Activated T-cell treated with anti-CD3 and anti-CD28 coated beads for 1 hour (primary cell): ENCODE measurements at regions not wholly inside any gene's neighbourhood (a gene's known extent, or its start where the extent isn't known, plus 50 kb on each side); places are given as distances from the start of the nearest gene placed in this dataset.

Source experiments
- DNase-seq: peaks from one replicate; pipeline ENCODE4 v3.0.0-alpha.2; 2020; ENCODE audit warnings: low read depth

DNA sequence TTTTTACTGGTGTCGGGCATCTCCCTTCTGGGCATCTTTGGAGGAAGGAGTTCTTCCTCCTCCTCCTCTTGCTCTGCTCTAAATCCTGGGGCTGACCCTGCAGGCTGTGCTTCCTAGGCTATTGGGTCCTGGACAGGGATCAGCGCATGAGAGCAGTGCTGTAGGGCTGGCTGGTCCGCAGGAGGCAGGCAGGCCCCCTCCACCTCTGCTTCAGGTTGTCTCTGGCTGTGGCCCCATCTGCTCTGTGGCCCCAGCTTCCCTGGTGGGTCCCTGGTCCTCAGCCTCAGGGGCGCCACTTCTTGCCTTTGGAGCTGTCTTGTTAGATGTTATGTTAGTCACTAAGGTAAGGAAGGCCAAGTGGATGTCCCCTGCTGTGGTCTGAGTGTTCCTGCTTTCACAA lies 237.3 kb upstream of the PITRM1 start:
- DNase-seq: no peak

- no peak for DNase-seq
These were observed 236.2 kb upstream of the PITRM1 start for GRCh38 chr10:3408603-3409365.

GRCh38 chr10:3407208-3407607 lies 234.6 kb upstream of the PITRM1 start:
- DNase-seq: no peak

GRCh38 chr10:3406556-3406955 lies 234.0 kb upstream of the PITRM1 start:
- DNase-seq: no peak

DNA sequence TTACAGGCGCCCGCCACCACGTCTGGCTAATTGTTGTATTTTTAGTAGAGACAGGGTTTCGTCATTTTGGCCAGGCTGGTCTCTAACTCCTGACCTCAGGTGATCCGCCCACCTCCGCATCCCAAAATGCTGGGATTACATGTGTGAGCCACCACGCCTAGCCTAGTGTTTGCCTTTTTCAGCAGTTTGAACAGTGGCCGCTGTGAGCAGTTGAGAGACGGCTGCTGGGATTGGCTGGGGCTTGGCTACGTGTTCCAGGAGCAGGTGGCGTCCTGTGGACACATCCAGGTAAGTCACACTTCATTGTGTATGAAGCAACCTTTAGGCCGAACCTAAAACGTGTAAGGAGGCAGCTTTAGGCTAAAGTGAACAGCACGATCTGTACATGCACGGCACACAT lies 231.8 kb upstream of the PITRM1 start:
- no peak for DNase-seq

DNA sequence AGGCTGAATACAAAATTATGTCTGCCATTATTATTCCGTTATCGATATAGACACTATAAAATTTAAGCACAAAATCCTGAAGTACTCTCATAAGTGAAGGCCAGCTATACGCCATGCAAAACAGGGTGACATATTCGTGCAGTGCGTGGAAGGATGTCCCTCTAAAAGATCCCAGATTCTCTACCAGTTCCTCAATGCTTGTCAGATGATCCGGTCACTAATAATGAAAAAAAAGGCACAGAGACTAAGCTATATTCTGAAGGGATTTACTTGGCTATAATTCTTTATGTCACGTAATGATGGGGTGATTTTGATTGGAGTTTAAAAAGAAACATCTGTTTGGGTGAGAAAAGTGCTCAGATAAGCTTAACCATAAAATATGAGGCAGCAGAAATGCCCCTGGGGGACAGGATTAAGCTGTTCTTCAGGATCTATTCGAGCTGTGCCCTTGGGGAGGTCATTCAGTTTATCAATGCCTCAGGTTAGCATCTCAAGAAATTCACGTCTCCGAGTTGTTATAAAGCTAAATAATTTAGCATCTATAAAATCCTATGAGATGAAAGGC lies 229.7 kb upstream of the PITRM1 start:
- no peak for DNase-seq

DNA sequence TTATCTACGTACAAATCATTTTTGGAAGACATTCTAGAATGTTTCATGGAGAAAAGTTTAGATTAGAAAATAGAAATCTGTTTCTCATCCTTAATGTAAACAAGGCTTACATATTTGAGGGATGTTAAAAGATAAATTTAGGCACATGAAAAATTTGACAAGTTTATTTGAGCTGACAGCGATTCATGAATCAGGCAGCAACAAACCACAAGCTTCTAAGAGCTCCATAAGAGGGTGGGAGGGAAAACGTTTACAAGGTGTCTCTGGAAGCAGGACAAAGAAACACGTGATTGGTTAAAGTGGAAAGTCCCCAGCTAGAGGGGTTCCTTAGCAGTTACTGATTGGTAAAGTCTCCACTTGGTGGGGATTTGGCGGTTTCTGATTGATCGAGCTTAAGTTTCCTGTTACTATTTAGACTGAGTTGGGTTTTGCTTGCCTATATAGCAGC lies 228.9 kb upstream of the PITRM1 start:
- no peak for DNase-seq

DNA sequence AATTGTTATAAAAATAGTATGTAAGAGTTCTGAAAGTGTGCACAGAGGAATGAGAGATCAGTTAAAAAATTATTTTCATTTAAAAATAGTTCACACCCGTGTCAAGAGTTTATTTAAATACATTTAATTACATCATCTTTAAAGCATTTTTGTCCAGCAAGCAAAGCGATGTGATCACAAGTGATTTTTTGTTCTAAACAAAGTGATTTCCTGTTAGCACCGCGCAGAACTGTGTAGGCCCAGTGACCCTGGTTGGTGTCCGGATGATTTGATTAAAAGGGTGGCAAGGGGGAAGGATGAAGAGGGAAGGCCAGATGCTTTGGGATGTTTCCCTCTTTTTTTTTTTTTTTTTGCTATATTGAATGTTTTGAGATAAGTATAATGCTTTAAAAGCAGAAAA lies 227.8 kb upstream of the PITRM1 start:
- no peak for DNase-seq

DNA sequence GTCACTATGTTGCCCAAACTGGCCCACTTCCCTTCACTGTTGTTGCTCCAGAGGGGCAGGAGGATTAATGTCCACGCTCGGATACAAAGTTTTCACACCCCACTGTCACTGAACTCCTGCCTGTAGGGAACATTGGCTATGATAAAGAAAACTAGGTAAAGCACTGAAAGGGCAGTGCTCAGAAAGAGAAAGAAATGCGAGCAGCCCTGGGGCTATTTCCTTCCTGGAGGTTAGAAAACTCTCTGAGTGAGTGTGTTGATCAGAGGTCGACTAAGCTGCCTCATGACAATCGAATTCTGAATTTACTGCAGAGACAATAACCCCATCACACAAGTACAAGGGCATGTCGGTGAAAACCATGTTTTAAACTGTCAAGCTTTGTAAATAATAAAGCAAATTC lies 227.2 kb upstream of the PITRM1 start:
- no peak for DNase-seq

GRCh38 chr10:3398825-3399646 lies 226.5 kb upstream of the PITRM1 start:
- no peak for DNase-seq

DNA sequence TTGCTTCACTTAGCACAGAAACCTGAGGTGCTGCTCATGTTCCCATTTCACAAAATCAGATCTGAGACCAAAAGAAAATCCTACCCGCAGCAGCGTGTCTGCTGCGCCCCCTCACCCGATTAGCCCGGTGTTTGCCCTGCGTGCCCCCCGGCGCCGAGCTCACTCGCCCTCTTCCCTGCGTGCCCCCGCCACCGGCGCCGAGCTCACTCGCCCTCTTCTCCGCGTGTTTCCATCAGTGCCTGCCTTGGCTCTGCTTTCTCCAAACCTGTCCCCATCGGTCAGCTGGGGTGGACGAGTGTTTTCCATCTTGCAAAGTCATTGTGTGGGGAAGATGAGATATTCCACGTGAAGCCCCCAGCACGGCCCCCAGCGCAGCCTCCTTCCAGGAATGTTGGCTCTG lies 225.3 kb upstream of the PITRM1 start:
- no peak for DNase-seq

GRCh38 chr10:3397231-3397630 lies 224.6 kb upstream of the PITRM1 start:
- no peak for DNase-seq

- no peak for DNase-seq
These were observed 223.5 kb upstream of the PITRM1 start for GRCh38 chr10:3396116-3396515.

GRCh38 chr10:3395458-3395861 lies 222.9 kb upstream of the PITRM1 start:
- no peak for DNase-seq

DNA sequence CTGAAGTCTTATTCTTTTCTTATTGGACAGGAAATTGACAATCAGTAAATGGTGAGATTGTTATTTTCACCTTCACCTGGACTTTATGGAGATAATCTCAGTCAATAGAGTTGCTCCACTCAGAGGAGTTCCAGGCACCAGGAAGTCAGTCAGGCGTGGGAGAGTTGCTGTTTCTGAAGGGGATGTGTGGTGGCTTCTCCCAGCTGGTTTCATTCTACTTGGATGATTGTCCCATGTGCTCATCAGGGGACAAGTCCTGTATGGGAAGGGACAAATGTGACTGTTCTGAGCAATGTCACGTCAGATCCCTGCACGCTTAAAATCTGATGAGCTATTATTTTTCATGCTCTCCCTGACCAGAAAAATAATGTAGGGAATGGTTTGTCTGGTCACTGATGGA lies 222.5 kb upstream of the PITRM1 start:
- no peak for DNase-seq

DNA sequence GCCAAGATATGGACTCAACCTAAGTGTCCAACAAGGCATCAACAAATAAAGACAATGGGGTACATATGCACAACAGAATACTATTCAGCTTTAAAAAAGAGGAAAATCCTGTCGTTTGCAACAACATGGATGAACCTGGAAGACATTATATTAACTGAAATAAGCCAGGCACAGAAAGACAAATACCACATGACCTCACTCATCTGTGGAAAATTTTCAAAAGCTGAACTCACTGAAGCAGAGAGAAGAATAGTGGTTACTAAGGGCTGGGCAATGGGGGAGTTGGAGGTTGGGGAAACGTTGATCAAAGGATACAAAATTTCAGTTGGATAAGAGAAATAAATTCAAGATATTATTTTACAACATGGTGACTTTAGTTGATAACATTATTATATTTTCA lies 221.4 kb upstream of the PITRM1 start:
- no peak for DNase-seq

DNA sequence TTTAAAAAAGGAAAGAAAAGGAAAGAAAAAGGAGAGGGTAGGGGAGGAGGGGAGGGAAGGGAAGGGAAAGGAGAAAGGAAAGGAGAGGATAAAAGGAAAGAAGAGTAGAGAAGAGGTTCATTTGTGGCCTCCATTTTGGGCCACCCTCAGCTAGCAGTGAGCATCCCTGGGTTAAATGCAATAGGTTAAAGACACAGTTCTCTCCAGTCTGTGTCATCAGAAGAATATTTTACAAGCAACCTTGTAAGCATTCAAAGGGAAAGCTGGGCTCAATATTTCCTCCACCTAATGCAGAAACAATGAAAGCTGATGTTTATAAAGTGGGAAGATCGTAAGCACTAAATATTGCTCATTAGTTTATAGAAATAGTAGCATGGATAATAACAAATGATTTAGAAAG lies 219.1 kb upstream of the PITRM1 start:
- no peak for DNase-seq

GRCh38 chr10:3389130-3389529 lies 216.5 kb upstream of the PITRM1 start:
- DNase-seq: no peak

- no peak for DNase-seq
These were observed 212.9 kb upstream of the PITRM1 start for GRCh38 chr10:3385487-3385886.

- no peak for DNase-seq
These were observed 209.5 kb upstream of the PITRM1 start for GRCh38 chr10:3382092-3382491.

DNA sequence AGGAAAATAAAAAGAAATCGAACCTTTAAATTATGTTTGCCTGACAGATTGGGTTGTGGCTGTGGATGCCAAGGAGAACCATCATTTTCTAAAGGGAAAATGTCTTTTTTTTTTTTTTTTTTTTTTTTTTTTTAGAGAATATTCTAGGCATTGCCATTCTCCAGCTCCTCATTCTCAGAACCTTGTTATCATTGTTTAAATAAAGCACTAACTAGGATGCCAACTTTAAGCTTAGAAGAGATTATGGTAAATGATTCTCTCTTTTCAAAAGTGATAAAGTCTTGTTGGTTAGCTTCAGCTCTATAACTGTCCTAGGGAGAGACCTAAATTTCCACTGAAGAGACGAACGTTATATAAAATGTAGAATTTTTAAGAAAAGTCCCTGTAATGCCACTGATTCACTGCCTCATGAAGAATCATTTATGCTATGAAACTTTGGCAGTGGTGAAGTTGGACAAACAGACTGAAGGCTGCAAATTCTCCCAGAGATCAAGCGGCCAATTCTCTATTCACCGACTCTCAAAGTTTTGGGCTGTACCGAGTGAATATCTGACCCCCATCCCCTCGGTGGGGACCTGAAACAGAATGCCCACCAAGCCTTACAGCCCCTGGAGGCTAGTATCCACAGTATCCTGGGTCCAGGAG lies 207.9 kb upstream of the PITRM1 start:
- no peak for DNase-seq

DNA sequence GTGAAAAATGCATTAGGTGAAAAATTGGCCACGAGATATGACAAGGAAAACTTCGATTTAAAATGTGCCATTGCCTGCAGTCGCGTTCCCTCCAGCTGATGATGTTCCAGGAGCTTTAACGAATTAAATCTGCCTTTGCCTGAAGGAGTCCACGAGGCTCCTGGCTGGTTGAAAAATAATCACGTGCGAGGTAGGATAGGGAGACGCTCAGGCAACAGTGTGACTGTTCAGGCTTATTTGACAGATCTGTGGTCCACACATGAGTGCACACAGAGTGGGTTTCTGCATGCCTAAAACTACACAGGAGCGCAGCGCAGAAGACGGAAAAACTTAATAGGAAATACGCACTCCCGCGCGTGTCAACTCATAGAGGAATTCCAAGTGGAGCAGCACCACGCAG lies 204.0 kb upstream of the PITRM1 start:
- no peak for DNase-seq

- no peak for DNase-seq
These were observed 202.9 kb upstream of the PITRM1 start for GRCh38 chr10:3375505-3375904.
